GM19397 (cell line): ENCODE measurements at regions not wholly inside any gene's neighbourhood (a gene's known extent, or its start where the extent isn't known, plus 50 kb on each side); places are given as distances from the start of the nearest gene placed in this dataset.

ENCODE experiments used
- ATAC-seq: cut with Tn5 transposase; IDR thresholded peaks from one replicate; pipeline ENCODE4 v1.9.1; 2021; ENCODE audit warnings: mild to moderate bottlenecking, moderate library complexity; ENCODE audit not compliant: unreplicated experiment

- ATAC-seq = no peak
Observed at GRCh38 chr5:74017112-74017511, 391.1 kb downstream of the ARHGEF28 start.

- ATAC-seq = no peak
Observed at GRCh38 chr5:74016373-74016772, 390.4 kb downstream of the ARHGEF28 start.

DNA sequence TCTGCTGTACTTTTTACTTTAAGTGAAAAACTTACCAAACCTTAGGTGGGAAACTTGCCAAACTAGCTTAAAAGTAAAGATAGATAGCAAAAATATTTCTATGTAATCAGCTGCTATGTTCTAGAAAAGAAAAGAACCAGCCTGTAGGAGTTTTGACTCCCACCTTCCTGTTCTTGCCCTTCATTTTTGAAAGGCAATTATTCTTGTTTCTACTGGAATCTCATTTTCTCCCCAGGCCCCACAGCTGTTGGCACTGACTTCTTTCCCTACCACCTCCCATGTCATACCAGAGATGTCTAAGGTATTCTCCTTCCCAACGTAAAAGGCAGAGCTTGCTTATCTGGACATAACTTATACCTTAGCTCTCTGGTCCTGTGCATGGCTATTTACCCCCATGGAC is 389.7 kb downstream of the ARHGEF28 start:
- no peak for ATAC-seq

DNA sequence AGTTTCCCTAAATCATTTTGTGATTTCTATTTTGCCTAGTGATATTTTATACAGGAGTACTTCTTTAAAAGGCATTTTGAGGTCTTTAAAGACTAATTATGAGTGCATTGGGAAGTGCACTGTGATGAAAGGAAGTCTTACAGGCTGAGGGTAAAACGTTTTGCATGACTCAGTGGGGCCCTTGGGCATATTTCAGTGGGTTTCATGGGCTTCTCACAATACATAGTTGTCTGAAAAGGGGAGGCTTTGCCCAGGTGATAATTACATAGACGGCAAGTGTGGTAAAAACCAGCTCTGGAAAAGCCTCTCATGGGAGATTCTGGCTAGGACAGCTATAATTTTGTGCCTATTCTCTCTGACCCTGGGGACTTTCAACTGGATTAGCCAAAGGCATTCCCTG is 387.2 kb downstream of the ARHGEF28 start:
- ATAC-seq = no peak

GRCh38 chr5:74009502-74009901 is 383.5 kb downstream of the ARHGEF28 start:
- no peak for ATAC-seq

DNA sequence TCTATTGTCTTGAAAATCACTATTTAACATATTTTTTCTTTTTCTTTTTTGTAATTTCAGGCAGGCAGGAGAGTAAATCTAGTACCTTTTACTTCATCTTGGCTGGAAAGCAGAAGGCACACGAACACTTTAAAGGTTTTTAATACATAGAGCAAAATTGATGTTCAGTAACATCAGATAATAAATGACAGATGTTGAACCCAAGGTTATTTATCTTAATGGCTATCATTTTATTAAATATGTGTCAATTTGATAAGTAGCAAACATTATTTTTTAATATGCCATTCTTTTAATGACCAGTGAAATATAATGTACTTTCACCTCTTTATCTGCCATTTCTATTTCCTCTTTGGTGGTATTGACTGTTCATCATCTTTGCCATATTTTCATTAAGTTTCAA is 381.2 kb downstream of the ARHGEF28 start:
- ATAC-seq = no peak

DNA sequence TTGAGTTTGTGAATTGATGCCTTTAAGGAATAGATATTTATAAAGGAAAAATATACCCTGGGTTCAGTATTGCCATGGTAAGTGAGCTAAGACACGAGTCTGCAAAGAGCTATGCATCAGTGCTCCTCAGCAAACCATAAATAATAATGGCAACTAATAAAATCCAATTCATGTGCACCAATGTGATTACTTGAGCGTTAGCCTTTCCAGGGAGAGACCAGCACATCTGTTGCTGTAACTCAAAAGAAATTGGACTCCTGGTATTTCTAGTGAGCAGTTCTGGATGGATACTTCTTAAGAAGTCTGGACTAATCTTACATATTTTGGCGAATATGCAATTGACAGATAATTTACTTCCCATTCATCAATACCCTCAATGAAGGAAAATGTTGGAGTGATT is 373.3 kb downstream of the ARHGEF28 start:
- ATAC-seq = no peak

- no peak for ATAC-seq
Observed at GRCh38 chr5:73998489-73998888, 372.5 kb downstream of the ARHGEF28 start.

DNA sequence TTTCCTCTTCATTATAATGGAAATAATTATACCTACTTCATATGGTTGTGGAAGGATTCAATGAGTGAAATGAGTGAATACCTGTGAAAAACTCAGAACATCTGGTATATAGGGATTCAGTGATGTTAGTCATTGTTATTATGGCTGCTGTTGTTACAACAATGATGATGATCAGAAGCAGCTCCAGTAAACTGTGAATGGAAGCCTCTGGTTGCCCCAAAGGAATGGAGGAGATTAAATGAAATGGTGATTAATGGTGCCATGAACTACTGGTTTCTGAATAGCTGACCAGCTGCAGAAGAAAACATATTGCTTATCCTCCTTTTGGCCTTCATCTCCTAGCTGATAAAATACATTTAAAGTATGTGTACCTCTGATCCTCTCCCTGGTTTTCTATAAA is 372.0 kb downstream of the ARHGEF28 start:
- no peak for ATAC-seq

GRCh38 chr5:73996151-73996755 is 370.3 kb downstream of the ARHGEF28 start:
- ATAC-seq = no peak

- ATAC-seq = no peak
Observed at GRCh38 chr5:73994963-73995362, 369.0 kb downstream of the ARHGEF28 start.
